HG03460 (cell line): ENCODE measurements at regions not wholly inside any gene's neighbourhood (a gene's known extent, or its start where the extent isn't known, plus 50 kb on each side); places are given as distances from the start of the nearest gene placed in this dataset.
A peak's percentile ranks its signal among the peaks of the same experiment; 100 is the strongest.
"Not testable (repeated sequence)": the region's sequence is repeated elsewhere in the genome, so short reads cannot be mapped to it uniquely, and the experiment has no call there.

Experiments
- ATAC-seq: cut with Tn5 transposase; IDR thresholded peaks from one replicate; pipeline ENCODE4 v1.9.1; 2021; ENCODE audit not compliant: unreplicated experiment

DNA sequence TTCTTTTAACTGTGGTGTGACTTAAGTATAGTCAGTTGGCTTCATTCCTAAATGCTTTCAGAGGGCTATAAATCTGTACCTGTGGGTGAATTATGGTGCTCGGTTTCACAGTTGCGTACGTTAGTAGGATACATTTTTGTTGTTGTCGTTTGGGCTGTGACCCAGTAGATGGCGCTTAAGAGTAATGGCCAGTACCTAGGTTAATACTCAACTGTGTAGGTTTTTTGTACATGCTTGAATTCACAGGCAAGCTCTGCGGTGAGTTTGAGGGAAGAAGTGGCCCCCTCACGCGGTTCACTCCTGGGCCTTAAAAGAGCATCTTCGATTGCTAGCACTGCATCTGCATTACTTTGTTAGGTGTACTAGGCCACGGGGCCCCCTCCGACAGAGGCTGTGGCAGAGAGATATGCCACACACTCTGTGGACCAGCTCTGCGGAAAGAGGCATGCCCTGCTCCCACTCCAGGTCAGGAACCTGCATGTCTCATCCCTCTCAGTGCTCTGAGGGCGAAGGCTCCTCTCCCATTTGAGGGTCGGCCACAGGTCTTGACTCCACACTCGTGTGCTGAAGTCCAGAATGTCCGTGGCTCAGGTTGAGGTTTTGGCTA is 224.6 kb upstream of the TBL1Y start:
- ATAC-seq, result not testable (repeated sequence)

DNA sequence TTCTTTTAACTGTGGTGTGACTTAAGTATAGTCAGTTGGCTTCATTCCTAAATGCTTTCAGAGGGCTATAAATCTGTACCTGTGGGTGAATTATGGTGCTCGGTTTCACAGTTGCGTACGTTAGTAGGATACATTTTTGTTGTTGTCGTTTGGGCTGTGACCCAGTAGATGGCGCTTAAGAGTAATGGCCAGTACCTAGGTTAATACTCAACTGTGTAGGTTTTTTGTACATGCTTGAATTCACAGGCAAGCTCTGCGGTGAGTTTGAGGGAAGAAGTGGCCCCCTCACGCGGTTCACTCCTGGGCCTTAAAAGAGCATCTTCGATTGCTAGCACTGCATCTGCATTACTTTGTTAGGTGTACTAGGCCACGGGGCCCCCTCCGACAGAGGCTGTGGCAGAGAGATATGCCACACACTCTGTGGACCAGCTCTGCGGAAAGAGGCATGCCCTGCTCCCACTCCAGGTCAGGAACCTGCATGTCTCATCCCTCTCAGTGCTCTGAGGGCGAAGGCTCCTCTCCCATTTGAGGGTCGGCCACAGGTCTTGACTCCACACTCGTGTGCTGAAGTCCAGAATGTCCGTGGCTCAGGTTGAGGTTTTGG is 208.8 kb upstream of the TBL1Y start:
- not testable (repeated sequence) for ATAC-seq

DNA sequence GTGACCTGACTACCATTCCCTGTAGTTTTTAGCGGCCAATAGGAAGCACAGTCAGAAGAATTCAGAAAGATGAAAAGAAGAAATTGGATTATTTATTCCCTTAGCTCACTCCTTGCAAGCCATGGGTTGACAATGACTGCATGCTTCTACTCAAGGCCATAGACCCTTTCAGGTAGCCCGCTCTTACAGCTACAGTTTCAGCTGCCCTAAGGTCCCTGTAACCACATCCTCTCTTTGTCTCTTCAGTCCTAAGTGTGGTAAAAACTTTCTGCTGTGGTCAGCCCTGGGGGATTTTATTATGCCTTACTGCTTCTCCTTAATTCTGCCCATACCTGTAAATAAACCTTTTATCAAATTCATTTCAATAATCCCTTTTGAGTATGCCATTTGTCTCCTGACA is 189.1 kb upstream of the TBL1Y start:
- ATAC-seq, result peak; percentile 57

DNA sequence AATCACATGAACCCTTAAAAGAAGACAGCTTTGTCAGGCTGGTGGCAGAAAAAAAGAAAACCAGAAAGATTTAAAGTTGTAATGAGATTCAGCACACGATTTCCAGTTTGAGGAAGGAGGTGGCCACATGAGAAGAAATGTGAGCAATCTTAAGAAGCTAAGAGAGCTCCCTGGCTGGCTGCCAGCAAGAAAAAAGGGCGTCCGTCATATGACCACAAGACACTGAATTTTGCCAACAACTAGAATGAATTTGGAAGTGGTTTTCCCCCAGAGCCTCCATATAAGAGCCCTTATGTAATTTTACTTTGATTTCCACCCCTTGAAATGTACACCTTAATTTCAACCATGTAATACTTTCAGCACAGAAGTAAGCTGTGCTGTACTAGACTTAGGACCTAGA is 163.3 kb upstream of the TBL1Y start:
- ATAC-seq, result not testable (repeated sequence)

DNA sequence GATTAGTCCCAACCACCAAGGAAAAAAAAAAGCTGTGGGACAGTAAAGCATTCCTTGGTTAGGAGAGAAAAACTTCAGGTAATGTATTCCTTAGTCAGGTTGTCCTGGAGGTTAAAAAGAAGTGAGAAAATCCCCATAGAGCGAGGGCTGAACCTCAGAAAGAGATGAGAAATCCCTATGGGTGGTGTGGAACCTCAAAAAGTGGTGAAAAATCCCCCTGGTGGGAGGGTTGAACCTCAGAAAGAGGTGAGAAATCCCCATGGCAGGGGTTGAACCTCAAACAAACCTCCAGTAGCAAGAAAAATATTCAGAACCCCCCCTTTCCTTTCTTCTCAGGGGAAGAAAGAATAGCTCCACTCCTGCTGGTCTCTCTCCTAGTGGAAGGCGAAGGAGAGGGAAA is 128.2 kb upstream of the TBL1Y start:
- no peak for ATAC-seq

DNA sequence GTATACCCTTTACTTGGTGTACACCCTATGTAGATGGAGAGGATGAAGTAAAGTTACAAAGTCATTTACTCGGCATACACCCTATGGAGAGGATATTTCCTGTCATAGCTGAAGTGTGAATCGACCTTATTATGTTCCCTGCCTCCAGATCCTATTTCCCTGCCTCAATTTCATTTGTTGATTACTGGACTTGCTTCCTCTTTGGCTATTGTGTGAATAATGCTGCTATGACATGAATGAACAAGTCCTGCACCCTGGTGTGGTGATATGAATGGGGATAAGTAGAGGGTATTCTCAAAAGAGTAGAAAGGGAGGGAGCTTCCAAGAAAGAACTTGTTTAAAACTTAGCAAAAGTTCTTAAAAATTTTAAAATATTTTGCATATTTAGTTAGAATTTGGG is 123.5 kb upstream of the TBL1Y start:
- ATAC-seq, result no peak

DNA sequence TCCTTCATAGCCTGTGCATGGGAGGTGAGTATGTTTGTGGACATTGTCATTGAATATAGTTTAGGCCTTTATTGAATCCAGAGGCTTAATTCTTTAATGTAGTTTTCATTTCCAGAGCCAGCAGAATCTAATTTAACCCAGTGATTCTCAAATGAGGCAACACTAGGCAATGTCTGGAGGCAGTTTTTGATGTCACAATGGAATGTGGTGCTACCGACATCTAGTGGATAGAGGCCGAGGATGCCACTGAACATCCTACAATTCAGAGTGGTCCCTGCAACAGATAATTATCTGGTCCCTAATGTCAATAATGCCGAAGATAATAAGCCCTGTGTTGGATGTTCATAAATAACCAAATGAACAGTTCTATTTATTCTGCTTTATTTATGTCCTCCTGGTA is 98.9 kb upstream of the TBL1Y start:
- no peak for ATAC-seq
